Thoracic aorta (tissue), 2 donors: ENCODE measurements at regions not wholly inside any gene's neighbourhood (a gene's known extent, or its start where the extent isn't known, plus 50 kb on each side); places are given as distances from the start of the nearest gene placed in this dataset.

ENCODE experiments used
- ATAC-seq: fragments of 150-250 bp; one replicate; pipeline ENCODE4 v1.8.0; 2017; ENCODE audit warnings: low read depth; ENCODE audit not compliant: insufficient number of reproducible peaks, low FRiP score
- DNase-seq: peaks from one replicate; pipeline ENCODE4 v3.0.0-alpha.2; 2020; ENCODE audit warnings: low spot score
- H3K27ac ChIP-seq, 2 donors: fragments of 200-600 bp; sonication (generic); 1 replicate in 1 of 2; 2 replicates in 1 of 2; pipeline ENCODE4 v1.5.1; 2016; ENCODE audit warnings: mild to moderate bottlenecking in 2 of 2, moderate library complexity in 2 of 2
- H3K27me3 ChIP-seq: fragments of 200-600 bp; sonication (generic); replicated peaks from 2 replicates; pipeline ENCODE4 v1.6.0; 2016; ENCODE audit warnings: mild to moderate bottlenecking; ENCODE audit not compliant: insufficient read depth
- H3K36me3 ChIP-seq: fragments of 200-600 bp; sonication (generic); one replicate; pipeline ENCODE4 v1.5.1; 2016
- H3K4me1 ChIP-seq, 2 donors: fragments of 200-600 bp; sonication (generic); 1 replicate in 1 of 2; 2 replicates in 1 of 2; pipeline versions ENCODE4 v1.5.1 to v1.6.0; 2016; ENCODE audit warnings: low read depth in 2 of 2, mild to moderate bottlenecking in 1 of 2; ENCODE audit not compliant: control insufficient read depth in 1 of 2
- H3K4me3 ChIP-seq: fragments of 200-600 bp; sonication (generic); 2 replicates; pipeline ENCODE4 v1.5.1; 2016; ENCODE audit warnings: mild to moderate bottlenecking
- H3K9me3 ChIP-seq: fragments of 200-600 bp; sonication (generic); 2 replicates; pipeline ENCODE4 v1.5.1; 2016
- TF ChIP-seq, protein P1 (sequence below): fragments of 200-600 bp; sonication (generic); IDR thresholded peaks from one replicate; pipeline ENCODE4 v1.5.1; 2019; ENCODE audit warnings: antibody characterized with exemption

DNA sequence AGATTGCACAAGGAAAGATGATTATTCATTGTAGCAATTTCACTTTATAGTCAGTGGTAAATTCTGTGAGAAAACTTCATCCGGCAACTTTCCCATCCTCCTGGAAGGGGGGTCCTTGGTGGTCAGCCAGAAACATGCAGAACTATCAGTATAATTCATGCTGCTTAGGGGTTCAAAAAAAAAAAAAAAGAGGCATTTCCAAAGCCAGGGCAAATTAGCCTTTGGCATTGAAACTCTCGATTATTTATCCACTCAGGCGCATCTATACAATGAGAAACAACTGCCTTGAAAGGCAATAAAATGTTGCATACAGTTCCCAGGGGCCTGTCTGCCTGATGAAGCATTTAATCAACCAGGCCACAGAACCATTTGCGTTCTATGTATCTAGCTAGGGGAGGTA lies 263.3 kb downstream of the TMEM167A start:
- H3K36me3 ChIP-seq = no peaks in the 10 kb centered on the region
- DNase-seq = no peak
- H3K4me1 ChIP-seq = no peaks in the 10 kb centered on the region
- no peaks in the 10 kb centered on the region for H3K27me3 ChIP-seq
- no peak overlapping the region for H3K4me3 ChIP-seq
- TF ChIP-seq, protein P1, sequence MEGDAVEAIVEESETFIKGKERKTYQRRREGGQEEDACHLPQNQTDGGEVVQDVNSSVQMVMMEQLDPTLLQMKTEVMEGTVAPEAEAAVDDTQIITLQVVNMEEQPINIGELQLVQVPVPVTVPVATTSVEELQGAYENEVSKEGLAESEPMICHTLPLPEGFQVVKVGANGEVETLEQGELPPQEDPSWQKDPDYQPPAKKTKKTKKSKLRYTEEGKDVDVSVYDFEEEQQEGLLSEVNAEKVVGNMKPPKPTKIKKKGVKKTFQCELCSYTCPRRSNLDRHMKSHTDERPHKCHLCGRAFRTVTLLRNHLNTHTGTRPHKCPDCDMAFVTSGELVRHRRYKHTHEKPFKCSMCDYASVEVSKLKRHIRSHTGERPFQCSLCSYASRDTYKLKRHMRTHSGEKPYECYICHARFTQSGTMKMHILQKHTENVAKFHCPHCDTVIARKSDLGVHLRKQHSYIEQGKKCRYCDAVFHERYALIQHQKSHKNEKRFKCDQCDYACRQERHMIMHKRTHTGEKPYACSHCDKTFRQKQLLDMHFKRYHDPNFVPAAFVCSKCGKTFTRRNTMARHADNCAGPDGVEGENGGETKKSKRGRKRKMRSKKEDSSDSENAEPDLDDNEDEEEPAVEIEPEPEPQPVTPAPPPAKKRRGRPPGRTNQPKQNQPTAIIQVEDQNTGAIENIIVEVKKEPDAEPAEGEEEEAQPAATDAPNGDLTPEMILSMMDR = no peak
- no peak for ATAC-seq
- no peak overlapping the region for H3K27ac ChIP-seq
- no peaks in the 10 kb centered on the region for H3K9me3 ChIP-seq

DNA sequence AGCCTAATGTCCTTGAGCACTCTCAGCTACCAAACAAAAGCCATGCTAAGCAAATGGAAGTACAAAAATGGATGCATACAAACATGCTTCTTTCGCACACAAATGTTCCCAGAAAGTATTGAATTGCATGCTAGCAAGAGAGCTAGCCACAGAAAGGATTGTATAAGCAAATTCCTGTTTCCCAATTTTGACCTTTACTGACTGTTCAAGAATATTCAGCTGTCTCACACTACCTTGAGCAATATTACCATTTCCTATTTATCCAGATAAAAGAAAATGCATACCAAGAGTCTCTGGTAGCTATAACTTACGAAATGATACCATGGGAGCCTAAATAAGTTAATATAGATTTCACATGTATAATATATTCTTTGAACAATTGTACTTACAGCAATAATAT lies 264.6 kb downstream of the TMEM167A start:
- ATAC-seq (no peak), DNase-seq (no peak)
- H3K9me3 ChIP-seq = no peaks in the 10 kb centered on the region
- H3K36me3 ChIP-seq = no peaks in the 10 kb centered on the region
- TF ChIP-seq, protein P1 = no peak
- no peaks in the 10 kb centered on the region for H3K4me1 ChIP-seq
- H3K4me3 ChIP-seq = no peak overlapping the region
- no peak overlapping the region for H3K27ac ChIP-seq
- no peaks in the 10 kb centered on the region for H3K27me3 ChIP-seq

DNA sequence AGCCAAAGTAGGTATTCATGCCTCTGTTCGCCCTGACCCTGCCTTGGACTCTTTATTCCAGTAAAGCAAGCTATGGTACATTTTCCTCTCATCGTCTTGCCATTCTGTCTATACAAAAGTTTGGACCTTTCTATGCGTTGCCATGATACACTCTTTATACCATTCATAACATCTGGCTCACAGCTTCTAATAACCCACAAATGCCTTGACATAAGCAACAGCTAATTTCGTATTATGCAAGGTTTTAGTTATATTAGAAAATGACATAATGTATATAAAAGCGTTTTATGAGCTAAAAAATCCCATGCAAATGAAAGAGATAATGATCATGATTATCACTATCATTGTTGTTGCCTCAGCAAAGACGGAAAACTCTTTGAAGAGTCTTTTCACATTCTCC lies 265.7 kb downstream of the TMEM167A start:
- ATAC-seq = no peak
- no peaks in the 10 kb centered on the region for H3K27me3 ChIP-seq
- TF ChIP-seq, protein P1 = no peak
- H3K4me1 ChIP-seq = no peaks in the 10 kb centered on the region
- H3K4me3 ChIP-seq = no peak overlapping the region
- H3K27ac ChIP-seq = no peak overlapping the region
- no peak for DNase-seq
- no peaks in the 10 kb centered on the region for H3K9me3 ChIP-seq
- H3K36me3 ChIP-seq = no peaks in the 10 kb centered on the region

DNA sequence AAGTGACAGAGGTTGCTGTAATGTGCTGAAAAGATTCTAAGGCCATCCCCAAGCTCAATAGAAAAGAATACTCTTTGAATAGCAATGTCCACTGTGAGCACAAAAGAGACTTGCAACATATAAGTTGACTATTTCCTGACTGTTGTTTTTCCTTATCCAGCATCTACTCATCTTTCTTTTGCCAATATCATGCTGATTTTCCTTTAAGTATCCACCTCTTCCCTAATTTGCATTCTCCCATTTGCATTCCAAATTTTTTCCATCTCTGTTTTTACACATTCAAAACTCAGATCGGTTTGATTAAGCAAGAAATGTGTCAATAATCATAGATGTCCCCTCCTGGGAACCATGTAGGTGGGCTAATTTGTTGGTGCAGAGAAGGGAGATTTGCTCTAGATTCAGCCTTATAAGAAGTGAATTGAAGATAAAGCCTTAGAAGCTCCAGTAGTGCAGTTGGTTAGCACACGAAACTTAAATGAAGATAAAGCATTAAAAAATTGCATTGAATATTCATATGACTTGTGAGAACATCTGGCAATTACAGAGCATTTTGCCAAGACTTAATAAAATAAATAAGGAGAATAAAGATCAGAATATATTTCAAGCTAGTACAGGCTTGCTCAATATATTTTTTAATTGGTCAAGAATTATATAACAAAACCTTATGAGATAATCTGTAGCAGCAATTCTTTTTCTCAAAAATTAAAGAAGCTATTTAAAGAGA lies 267.6 kb downstream of the TMEM167A start:
- H3K27ac ChIP-seq = no peak overlapping the region
- no peaks in the 10 kb centered on the region for H3K9me3 ChIP-seq
- ATAC-seq (no peak), DNase-seq (no peak)
- H3K36me3 ChIP-seq = no peaks in the 10 kb centered on the region
- TF ChIP-seq, protein P1 = no peak
- no peaks in the 10 kb centered on the region for H3K4me1 ChIP-seq
- no peak overlapping the region for H3K4me3 ChIP-seq
- H3K27me3 ChIP-seq = no peaks in the 10 kb centered on the region

DNA sequence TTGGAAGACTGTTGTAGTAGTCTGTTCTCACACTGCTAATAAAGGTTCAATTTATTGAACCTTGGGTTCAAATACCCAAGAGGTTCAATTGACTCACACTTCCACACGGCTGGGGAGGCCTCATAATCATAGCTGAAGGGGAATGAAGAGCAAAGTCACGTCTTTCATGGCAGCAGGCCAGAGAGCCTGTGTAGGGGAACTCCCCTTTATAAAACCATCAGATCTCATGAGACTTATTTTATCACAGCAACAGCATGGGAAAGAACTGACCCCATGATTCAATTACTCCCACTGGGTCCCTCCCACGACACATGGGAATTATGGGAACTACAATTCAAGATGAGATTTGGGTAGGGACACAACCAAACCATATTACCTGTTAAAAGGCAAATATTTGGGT lies 268.2 kb downstream of the TMEM167A start:
- no peak overlapping the region for H3K4me3 ChIP-seq
- TF ChIP-seq, protein P1 = no peak
- H3K9me3 ChIP-seq = no peaks in the 10 kb centered on the region
- no peak for ATAC-seq
- no peak for DNase-seq
- H3K36me3 ChIP-seq = no peaks in the 10 kb centered on the region
- H3K27ac ChIP-seq = no peak overlapping the region
- H3K4me1 ChIP-seq = no peaks in the 10 kb centered on the region
- H3K27me3 ChIP-seq = no peaks in the 10 kb centered on the region
